Fibroblast of skin of right quadriceps (primary cell): ENCODE measurements at regions not wholly inside any gene's neighbourhood (a gene's known extent, or its start where the extent isn't known, plus 50 kb on each side); places are given as distances from the start of the nearest gene placed in this dataset.
"Not testable (repeated sequence)": the region's sequence is repeated elsewhere in the genome, so short reads cannot be mapped to it uniquely, and the experiment has no call there.

ENCODE experiments used
- DNase-seq: peaks from one replicate; pipeline ENCODE4 v3.0.0-alpha.2; 2013

DNA sequence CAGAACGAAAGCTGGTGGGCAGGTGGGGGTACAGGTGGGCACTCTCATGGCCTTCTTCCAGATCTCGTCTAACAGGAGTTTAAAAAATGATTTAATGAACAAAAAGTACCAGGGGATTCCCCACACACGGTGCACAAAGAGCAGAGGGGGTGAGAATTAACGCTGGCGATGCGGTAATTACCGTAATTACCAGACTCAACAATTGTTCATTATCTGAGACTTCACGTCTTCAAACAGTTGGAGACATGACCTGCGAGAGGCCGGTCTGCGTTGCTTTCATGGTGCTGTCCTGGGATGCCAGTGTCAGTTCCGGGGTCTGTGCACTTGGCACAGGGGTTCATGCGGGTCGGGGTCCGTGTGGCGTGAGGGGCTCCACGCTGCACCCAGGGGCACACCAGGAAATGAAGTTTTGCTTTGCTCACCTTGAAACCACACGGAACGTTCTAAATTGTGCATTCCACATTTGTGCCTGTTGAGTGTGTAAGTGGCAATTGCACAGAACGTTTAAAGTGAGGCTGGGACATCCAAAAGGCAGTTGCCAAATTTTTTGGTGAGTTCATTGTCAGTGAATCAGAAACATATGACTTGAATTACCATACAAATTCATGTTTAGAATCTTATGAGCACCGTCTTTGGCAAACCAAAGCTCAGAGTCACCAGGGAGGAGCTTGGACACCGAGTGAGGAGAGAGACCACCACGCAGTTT lies 256.4 kb upstream of the IRX1 start:
- DNase-seq = no peak

DNA sequence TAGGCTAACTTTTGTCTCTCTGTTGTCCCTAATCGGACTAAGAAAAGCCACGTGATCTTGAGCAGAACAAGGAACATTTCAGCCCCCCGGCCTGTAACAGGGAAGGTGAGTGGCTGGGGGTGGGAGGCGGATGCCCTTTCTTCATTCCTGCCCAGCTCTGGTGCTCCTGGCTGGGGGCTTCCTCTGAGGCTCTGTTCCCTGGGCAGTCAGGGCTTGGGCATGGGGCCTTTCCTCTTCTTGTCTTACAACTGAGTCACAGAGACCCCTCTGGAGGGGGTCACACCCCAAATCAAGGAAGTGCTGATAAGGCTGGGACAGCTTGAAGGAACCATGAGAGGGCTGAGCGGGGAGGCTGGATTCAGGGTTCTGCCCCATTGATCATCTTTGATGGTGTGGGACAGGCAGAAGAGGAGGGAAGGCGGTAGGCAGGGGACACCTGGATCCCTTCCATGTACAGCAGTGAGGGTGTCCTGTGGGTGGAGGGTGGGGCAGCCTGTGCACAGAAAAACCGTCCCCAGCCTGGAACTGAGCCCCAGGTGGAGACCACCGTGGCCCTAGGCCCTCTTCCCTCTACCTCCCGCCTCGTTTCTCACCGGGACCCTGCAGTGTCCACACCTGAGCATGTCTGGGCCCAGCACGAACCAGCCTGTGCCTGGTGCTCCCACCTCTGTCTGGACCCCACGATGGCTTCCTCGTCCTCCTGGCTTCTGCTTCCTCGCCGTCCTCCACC lies 257.7 kb upstream of the IRX1 start:
- DNase-seq = no peak

DNA sequence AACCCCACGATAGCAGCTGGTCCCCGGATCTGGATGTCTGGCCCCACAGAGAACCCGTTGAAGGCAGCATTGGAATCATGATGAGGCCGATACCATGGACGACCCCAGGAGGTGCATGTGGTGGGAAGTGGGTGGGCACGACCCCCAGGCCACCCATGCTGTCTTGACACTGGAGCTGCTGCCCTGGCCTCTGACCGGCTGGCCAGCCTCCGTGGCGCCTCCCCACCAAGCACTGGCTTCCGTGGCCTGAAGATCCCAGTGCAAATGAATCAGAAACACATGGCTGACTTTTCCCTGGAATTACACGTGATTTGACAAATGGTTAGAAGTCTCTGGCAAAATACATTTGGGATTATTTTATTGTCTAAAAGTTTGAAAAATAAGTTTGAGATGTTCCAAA lies 259.0 kb upstream of the IRX1 start:
- no peak for DNase-seq

DNA sequence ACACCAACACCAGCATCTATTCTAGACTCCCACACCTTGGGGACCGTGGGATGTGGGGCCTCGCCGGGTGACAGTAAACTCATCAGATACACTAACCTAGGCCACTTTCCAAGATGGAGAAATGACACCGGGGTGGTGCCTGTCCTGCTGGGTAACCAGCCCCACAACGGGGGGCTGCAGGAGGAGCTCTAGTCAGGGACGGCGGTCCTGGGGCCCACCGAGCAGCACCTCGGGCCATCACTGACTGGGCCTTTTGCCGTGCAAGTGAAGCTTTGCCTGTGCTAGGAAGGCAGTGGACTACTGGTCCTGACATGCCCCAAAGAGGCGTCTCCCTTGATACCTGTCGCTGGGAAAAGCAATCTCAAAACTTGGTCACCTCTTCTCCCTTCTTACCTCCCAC lies 260.3 kb upstream of the IRX1 start:
- DNase-seq = no peak

DNA sequence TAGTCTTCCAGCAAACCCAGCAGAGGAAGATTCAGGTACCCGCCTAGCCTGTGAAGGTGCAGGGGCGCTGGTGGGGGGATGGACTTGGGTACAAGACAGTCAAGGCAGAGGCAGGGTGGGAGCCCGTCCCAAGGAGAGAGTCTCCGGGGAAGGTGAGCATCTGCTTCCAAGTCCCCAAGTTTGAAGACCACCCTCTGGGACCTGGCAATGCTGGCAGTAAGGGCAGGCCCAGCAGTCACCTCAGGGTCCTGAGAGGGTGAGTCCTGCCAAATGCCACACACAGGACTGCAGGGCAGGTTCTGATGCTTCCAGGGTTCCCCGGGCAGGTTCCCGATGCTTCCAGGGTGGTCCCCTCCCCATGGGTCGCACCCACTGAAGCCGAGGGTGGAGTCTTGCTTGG lies 261.8 kb upstream of the IRX1 start:
- DNase-seq = no peak

DNA sequence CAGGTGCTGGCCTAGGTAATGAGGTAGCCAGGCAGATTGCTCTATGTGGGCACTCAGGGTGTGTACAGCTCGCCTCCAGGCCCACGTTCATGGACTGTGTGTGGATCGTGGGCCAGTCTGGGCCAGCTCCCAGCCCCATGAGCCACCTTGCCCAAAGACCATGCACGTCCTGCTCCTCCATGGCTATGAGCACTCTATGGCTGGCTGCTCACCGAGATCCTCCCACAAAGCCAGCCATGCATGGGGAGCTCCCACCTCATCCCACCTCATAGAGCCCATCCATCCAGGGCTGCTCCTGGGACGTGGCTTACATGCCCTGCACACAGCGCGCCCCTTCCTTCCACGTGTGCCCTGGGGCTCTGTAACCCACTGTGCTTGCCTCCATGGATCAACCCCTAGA lies 262.5 kb upstream of the IRX1 start:
- DNase-seq = no peak

DNA sequence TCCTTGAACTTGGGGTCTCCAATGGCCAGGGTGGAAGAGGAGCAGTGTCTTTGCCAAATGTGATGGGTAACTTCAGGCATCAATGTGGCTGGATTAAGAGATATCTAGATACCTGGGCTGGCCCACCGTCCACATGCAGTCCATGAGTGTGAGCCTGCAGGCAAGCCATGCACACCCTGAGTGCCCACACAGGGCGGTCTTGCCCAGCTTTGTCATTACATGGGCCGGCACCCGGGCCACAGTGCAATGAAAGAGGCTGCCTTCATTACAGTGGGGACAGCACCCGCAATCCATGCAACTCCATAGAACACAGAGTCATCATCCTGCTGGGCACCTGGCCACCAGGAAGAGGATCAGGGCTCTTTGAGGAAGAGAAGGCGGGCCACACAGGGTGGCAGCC lies 263.8 kb upstream of the IRX1 start:
- DNase-seq = no peak

DNA sequence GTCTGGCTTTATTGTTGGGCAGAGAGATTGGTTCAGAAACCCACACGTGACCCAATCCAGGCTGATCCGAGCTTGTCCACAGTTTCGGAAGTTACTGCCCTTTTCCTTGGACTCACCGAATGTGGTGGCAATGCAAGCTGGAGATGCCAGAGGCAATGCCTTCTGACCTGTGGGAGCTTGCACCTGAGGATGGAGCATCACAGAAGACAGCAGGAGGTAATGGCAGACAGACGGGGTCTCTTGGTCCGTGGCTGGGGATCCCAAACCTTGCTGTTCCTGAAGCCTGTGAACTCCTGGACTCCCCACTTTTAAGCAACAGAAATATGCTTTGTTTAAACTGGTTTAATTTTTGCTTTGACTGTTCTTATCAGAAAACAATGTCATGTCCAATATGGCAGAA lies 265.2 kb upstream of the IRX1 start:
- DNase-seq = no peak

DNA sequence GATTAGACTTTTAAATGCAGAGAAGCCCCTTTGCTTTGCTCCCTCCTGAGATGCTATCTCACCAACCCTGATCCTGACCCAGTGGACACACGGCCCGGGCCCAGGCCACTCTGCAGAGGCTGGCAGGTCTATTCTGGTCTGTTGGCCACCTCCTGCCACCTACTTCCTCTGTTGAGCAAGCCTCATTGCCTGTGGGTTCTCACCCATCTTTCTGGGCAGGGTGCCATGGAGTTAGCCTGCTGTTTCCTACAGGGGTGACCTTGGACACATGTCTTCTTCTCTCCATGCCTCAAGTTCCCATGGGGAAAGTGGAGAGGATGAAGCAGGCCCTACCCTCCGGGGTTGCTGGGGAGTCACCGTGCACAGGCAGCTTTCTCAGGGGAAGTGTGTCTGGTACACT lies 266.2 kb upstream of the IRX1 start:
- no peak for DNase-seq

DNA sequence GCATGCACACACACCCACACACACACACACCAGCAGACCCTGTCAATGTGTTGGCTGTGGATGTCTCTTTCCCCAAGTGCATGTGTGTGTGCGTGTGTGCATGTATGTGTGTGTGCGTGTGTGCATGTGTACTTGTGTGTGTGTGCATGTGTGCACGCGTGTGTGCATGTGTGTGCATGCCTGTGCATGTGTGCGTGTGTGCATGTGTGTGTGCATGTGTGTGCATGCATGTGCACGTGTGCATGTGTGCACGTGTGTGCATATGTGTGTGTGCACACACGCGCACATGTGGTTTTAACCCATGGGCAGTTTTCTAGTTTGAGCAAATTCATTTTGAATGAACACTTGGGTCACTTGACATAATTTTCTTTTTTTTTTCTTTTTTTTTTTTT lies 268.8 kb upstream of the IRX1 start:
- no peak for DNase-seq

DNA sequence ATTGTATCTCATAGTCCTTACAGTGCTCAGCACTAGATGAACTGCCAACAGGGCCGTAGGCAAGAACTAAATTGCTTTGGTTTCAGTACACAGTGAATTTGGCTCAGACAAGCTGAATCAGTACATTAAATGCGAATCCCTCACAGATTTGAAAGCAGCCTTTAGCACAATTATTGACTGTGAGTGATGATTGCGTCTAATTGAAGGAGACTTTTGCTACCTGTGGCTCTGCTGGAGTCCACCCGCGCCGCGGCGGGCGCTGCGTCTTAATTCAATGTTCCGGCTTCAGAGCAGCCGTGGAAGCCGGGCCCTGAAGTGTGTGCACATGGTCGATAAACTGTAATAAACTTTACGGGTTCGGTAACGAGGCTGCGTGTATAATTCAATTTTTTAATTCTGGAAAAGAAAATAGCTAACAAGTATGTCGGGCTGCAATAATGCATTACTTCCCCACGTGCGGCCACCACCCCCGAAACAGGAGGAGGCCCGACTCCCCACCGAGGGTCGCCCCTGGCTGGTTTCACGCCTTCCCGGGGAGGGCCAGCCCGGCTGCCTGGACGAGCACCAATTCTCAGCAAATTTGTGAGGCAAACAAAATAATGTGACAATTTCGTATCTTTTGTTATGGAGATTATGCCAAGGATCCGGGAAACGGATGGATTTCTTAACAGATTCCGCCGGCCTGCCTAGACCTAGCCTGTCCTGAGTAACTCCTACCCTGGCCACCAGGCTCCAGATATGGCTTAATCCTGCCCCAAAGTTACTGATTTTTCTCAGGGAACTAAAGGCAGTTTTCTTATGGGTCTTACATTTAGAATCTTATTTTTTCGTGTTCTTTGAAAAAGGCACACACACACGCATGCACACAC lies 269.4 kb upstream of the IRX1 start:
- no peak for DNase-seq

DNA sequence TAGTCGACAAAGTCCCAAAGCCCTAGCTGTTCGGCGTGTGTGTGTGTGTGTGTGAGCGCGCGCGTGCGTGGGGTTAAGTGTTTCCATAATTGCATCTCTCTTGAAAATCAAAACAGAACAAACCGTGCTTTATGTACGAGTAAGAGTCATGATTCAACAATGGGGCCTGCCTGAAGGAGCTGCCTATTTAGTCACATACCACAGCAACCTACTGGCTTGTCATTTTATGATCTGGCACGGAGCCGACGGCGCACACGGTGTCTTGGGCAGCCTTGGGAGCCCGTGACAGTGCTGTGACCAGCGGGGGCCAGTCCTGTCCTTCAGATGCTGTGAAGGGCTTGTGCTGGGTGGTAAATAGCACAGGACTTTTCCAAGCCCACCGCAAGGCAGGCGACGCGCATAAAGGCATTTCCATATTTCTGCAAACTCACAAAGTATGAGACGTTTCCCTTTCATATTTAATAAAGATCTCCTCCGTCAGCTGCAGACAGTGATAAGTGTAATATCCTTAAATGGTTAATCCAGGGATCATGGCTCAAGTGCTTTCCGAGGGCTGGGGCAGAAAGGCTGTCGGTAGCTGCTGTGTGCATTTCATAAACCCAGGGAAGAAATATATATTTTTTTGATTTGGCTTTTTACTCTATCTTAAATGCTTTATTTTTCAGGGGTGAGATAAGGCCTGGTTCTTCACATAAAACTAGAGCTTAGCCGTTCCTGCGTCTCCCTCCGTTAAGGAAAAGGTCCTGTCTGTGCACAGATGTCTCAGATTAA lies 270.2 kb upstream of the IRX1 start:
- DNase-seq = peak; percentile 69

DNA sequence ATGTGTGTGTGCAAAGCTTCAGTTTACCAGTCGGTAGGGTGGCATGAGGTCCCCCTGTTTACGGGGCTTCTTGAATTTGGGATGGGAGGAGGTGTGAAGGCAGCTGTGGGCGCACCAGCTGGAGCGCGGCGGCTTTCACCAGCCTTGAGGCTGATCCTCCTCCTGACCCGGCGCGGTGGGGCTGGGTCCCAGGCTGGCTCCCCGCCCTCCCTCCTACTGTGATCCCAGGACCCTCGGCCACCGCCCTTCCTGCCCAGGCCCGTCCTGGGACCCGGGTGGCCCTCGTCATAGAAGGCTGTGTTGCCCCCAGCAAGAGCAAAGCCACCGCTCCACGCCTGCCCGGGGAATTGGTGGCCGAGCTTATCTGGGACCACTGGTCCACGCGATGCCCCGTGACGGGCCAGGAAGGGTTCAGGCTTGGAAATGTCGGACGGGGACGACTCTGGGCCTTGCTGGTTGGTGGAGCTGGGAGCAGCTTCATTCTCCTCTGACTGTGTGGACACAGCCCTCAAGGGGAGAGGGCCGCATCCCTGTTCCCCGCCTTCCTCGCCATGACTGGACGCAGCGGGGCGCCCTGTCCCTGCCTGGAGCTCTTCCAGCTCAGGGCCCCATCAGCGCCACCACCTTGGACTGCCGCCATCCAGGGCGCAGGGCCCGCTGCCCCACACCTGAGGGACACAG lies 271.1 kb upstream of the IRX1 start:
- no peak for DNase-seq

DNA sequence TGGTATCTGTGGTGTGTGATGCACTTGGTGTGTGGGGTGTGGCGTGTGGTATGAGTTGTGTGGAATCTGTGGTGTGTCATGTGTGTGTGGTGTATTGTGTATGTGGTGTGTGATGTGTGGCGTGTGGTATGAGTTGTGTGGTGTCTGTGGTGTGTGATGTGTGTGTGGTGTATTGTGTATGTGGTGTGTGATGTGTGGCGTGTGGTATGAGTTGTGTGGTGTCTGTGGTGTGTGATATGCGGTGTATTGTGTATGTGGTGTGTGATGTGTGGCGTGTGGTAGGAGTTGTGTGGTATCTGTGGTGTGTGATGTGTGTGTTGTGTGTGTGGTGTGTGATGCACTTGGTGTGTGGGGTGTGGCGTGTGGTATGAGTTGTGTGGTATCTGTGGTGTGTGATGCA lies 271.7 kb upstream of the IRX1 start:
- DNase-seq = not testable (repeated sequence)

DNA sequence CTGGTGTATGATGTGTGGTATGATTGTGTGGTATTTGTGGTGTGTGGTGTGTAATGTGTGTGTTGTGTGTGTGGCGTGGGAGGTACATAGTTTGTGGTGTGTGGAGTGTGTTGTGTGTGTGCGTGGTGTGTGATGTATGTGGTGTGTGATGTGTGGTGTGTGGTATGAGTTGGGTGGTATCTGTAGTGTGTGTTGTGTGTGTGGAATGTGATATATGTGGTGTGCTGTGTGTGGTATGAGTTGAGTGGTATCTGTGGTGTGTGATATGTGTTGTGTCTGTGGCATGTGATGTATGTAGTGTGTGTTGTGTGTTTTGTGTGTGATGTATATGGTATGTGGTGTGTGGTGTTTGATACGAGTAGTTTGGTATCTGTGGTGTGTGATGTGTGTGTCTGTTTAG lies 272.5 kb upstream of the IRX1 start:
- DNase-seq = no peak

DNA sequence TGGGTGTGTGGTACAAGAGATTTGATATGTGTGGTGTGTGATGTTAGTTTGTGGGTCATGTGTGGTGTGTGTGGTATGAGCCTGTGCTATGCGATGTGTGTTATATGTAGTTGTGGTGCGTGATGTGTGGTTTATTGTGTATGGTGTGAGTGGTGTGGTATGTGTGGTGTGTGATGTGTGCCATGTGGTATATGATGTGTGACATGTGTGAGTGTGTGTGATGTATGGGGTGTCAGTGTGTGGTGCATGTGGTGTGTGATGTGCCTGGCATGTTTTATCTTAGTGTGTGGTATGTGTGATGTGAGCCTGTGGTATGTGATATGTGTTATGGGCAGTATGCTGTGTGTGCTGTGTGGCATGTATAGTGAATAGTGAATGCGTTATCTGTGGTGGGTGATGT lies 273.0 kb upstream of the IRX1 start:
- no peak for DNase-seq

DNA sequence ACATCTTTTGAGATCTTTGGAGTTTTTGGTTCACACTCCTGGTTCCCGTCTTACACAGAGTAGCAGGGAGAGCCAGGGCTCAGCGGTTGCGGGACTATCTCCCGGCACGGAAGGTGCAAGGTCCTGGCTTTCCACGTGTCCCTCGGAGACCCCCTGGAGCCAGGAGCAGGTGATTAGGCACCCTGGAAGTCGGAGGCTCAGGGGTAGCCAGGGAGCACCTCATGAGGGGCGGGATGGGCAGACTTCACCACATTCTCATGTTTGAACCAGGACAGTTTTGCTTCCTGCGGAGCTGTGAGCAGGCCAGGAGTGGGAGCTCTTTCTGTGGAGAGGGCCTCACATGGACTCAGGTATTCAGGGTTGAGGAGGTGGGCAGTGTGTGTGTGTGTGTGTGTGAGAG lies 273.7 kb upstream of the IRX1 start:
- no peak for DNase-seq

DNA sequence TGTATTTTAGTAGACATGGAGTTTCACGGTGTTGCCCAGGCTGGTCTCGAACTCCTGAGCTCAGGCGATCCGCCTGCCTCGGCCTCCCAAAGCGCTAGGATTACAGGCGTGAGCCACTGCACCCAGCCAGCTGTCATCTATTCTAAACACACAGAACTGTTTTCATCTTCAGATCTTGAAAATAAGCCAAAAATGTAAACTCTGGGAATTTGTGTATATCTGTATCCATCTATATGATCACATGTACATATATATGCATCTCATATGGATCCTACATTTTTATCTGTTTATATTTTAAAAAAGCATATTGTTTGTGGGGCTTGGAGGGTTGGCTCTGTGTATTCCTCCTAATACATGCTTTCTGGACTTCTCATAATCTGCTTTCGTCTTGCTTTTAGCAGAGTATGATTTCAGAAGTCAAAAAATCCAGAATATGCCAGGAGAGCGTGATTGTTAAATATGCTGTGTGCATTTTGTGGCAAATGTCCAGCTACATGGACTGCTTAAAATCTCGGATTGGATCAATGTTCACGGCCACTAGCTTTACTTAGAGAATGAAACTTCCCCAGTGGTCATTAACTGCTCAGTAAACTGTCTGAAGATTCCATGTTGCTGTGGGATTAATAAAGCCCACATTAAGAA lies 274.4 kb upstream of the IRX1 start:
- no peak for DNase-seq

DNA sequence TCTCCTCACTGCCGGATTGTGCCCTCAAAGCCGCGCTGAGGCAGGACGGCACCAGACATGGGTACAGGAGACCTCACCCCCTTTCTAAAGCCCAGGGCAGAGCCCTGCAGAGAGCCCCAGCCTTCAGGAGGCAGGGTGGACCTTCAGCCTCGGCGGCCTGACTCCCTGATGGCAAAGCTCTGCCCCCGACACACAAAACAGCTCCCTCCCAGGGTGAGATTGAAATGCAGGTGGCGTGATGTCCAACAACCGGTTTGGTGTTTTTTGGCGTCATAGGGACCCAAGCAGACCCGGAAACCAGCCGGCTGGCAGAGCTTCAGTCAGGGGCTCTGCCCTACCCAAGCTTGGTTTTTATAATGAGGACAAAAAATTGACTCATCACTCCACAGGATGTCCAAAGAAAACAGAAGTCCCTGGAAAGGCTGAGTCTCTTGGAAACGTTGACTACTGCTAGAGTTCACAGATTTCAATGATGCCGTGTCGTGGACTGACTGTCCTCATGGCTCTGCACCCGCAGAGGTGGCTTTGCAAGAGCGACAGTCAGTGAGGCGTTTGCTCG lies 275.2 kb upstream of the IRX1 start:
- peak; percentile 29 for DNase-seq

DNA sequence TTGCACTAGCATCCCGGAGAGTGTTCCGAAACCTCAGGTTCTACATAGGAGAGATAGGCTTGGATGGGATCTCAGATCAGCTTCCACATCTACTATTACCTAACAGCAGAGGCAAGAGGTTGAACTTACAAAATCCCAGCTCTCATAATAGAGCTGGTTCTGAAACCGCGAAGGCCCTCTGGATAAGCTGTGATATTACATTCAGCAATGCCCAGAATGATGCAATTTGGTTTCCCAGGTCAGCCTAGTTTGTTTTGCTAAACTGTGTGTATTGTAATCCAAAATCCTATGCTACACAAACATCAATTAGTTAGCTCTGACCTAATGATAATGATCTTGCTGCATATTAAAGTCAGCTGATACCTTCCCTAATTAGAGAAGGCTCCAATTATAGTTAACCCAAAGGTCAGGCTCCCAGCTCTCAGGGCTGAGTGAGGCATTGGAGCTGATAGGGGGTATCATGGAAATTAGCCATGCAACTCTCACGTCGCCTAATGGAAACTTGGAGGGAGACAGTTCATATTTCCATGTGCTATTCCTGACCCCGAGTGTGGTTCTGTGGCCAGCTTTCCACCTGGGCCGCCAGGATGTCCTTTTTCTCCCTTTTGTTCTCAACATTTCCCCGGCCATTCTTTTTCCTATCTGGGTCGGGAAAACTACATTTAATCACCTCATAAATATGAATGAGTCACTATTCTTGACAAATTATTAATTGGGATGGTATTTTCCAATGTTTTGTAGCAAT lies 278.4 kb upstream of the IRX1 start:
- DNase-seq = no peak

DNA sequence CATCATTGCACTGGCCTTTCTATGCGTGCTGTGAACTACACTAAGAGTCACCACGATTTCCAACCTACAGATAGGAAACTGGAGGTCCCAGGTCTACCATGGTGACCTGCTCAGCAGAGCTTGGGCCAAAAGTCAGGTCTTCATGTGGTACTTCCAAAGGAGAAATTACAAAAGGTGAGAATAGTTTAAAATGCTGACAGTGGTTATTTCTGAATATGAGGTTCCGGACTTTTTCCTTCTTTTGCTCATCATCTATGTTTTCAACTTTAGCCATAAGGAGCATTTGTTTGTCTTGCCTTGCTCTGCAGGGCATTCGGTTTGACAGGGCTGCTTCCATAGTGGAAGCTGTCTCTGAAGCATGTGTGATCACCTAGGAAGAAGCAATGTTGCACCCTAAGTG lies 282.1 kb upstream of the IRX1 start:
- no peak for DNase-seq
